Fibroblast of upper back skin (primary cell): ENCODE measurements at regions not wholly inside any gene's neighbourhood (a gene's known extent, or its start where the extent isn't known, plus 50 kb on each side); places are given as distances from the start of the nearest gene placed in this dataset.
A peak's percentile ranks its signal among the peaks of the same experiment; 100 is the strongest.

Source experiments
- DNase-seq: peaks from one replicate; pipeline ENCODE4 v3.0.0-alpha.2; 2013

DNA sequence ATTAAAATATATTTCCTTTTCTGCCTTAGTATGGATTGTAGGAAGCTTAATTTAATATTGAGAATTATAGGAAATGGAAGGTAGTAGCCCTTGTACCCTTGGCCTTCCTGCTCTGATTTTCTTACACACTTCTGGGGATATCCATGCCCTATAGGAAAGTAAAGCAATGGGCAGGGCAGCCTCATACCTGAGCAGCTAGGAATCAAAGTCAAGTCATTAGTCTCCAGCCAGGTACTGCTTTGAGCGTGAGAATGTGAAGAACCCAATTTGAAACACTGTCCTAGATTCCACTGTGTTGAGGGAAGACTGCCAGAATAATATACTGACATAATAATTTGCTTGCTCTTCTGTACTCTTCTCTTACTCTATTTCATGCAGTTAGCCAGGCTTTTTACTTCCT lies 51.0 kb upstream of the L3MBTL3 start:
- DNase-seq: no peak

DNA sequence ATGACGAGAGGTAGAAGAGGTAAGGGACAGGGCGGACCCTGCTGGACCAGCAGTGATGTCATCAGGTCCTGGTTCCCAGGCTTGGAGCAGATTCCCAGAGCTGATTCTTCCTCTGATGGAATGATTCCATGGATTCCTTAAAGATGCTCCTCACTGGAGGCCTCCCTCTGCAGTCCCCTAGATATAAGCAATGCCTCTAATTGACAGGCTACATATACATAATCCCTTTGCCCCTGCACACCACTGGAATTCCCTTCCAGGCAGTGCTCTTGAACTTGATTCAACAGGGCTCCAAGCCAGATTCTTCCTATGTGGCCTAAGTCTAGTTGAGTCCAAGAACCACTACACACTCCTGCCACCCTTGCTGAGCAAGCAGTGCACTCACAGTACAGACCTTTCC lies 52.3 kb upstream of the L3MBTL3 start:
- DNase-seq: peak; percentile 6

DNA sequence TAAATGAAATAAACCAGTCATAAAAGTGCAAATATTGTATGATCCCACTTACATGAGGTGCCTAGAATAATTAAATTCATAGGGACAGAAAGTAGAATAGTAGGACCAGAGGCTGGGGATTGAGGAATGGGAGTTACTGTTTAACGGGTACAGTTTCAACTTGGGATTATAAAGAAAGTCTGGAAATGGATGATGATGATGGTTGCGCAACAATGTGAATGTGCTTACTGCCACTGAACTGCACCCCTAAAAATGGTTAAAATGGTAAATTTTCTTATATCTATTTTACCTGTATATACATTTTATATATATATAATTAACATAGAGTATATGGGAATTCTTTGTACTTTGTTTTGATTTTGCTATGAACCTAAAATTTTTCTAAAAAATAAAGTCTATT lies 53.3 kb upstream of the L3MBTL3 start:
- DNase-seq: no peak

DNA sequence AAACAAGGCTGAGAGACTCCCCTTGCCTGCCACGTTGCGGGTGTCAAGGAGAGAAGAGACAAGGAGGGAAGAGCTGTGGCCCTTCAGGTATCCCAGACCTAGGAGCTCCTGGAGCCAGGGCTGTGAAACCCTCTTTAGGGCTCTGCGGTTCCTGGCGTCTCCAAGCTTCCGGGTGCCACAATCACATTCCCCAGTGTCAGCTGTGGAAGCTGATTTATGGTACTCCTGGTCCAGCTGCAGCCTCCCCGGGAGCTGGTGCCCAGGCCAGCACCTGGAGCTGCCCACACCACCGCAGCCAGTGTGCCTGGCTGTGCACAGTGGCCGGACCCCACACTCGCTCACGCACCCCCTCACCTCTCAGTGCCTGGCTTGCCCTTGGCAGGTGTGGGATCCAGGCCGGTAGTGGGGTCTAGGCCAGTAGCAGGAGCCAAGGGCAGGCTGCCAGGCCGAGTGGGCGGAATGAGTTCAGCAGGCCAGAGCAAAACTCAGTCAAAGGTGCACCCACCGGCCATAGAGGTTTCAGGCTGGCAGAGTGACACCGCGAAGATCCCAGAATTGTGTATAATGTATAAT lies 58.9 kb upstream of the L3MBTL3 start:
- no peak for DNase-seq

DNA sequence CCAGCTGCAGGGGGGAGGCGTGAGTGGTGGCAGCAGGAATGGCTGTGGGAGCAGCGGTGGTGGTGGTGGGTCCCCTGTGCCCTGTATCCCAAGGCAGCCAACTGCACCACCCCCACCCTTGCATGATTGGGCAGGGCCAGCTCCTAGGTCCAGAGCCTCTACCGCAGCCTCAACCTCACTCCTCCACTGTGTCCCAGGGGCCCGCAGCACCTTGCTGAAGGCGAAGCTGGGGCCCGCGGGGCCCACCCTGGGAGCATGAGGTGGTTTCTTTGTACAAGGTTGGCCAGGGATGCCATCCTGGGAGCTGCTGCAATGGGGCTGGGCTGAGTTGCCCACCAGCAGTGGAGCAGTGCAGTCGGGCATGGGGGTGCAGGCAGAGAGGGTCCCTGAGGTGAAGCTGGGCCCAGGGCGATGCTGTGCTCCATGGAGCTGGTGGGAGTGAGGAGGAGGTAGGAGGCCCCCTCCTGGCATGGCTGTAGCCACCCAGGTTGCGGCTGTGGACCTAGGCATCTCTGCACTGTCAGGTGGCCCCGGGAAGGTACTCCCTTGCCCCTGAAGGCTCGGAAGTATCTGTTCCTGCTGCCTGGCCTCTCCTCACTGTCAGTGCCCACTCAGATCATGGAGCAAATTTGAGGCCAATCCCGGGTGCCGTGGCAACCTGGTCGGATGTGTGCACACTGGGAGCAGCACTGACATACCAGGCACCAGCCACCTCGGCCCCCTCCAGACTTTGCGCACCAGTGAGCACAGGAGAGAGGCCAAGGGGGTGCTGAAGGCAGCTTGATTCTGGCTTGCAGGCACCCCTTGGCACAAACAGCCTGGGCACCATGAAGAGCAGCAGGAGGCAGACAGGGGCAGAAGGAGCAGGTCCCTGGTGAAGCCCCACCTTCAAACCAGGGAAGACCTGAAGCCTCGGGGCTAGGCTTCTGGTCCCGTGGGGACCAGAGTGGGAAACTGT lies 60.2 kb upstream of the L3MBTL3 start:
- no peak for DNase-seq

DNA sequence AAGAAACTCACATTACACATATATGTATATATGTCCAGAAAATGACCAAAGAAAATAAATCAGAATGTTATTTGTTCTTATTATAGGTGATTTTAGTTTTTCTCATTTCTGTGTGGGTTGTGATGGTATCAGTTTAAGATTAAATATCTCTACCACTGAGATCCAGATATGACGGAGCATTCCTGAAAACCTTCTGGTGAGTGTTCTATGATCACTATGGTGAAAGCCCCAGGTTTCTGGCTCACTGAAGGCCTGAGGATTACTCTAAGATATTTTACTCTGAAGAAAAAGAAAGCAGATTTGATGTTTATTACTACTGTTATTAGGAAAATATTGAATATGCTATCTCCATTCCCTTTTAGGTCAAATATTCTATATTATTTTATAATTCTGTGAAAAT lies 62.8 kb upstream of the L3MBTL3 start:
- DNase-seq: no peak

DNA sequence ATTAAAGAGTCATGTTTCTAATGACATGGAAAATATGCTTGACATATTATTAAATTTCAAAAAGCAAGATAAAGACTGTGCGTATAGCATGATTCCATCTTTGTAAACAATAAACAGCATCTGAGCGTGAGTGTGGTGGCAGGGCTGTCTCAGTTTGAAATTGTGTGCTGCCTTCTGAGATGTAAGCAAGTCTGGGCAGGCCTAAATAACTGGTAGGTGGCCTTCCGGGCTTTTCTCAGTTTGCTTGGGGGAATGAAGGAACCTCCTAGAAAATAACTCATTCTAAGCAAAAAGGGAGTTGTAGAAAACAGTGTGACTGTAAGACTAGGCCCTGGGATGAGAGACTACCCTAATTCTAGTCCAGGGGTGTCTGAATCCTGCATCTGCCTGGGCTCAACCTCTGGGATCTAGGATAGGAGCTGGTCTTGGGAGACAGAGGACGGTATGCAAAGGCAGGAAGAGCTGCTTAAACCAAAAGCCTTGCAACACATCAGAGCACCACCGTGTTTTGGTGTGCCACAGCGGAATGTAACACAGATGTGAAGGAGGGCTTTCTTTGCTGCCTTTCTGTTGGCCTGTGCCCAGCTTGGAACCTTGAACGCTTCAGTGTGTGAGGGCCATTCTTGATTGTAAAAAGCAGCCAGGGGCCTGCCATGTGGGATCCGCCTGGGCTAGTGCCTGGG lies 63.5 kb upstream of the L3MBTL3 start:
- no peak for DNase-seq

DNA sequence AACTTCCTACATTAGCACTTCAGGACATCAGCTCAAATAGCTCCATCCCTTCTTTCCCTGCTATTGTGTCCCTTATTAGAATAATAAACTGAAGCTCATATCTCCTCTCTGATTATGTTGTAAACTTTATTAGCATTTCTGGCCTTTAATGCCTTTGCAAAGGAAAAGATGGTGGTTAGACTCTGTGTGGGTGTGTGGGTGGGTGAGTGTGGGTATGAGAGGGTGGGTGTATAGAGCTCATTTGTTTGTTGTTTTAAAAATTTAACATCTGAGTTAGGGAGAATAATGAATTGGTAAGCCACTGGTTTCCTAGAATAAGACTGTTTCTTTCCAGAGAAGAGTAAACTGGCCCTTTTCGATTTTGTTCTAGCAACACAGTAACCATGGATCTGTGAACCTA lies 70.6 kb upstream of the L3MBTL3 start:
- no peak for DNase-seq

DNA sequence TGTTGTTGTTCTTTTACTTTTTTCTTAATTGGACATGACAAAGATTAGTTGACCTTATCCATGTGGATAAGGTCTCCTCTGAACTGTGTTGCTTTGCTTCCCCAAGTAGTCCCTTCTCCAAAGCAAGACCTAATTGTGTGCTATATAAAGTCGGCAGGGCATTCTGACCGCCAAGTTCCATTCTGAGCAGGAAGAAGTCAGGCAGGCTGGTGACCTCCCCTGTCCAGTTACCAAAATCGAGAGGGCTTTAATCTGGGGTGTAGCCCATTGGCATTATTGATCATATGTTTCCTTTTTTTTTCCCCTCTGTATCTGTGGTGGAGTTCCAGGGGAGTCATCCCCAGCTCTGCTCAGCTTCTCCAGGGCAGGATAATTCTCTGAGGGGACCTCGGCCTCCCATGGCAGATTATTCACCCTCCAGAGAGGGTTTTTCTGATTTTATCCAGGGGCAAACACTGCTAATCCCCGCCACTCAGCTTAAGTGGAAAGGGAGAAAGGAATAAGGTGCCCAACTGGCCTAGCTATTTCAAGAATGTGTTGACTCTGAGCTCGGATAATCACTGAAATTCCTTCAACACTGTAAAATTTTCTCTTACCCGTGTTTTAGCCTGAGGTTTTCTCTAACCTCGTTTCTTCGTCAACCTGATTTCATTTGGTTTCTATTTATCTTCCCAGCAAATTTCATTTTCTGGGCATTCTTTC lies 71.8 kb upstream of the L3MBTL3 start:
- DNase-seq: no peak

DNA sequence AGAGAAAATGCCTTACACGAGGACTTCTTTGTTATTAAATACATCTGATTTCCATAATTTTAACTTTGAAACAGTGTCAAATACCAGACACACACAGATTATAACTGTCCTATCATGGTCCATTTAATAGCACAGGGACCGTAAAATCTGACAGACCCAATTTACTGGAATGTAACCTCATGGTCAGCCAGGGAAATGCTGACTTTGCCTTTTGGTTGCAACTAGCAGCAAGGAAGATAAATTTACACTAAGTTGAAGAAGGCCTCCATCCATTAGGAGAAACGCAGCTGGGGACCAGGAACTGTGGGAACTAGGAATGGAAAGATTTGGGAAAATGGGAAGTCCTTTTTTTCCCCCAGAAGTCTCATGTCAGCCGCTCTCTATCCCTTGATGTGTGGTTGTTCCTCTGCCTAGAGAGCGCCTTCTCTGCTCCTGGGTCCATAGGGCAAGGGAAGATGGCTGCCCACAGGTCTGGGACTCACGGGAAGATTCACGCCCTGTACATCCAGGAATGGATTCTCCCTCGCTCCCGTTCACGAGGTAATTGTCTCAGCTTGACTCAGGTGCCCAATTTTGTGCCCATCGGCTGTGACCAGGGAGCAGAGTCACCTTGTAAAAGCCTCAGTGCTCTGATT lies 74.6 kb upstream of the L3MBTL3 start:
- no peak for DNase-seq

DNA sequence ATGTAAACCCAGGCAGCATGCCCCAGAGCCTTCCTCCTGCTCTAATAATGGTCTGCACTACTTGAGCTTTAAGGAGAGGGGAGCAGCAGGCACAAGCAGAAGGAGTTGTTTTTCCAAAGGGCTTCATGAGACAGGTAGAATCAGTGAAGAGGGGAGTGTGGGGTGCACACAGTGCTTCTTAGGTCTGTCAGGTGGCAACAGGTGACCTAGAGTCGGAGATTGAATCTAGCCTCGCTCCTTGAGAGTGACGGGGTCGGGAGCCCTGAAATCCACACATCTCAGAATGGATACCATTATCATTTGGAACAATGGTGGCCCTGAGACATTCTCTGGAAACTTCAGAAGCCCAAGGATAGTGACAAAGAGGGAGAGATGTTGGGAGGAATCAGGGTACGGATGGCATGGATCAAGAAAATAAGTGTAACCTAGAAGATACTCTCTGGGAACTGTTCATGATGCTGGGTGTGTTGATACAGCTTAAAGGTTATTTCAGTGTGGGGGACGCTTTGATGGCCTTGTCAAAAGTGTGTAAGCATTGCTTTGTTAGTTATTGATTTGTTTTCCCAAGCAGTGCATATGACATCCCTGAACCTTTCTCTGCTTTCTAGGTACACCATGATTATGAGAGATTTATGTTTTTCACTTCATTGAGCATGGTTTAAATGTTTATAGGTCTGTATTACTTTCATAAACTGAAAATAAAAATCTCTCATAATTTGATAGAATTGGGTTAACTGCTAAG lies 77.8 kb upstream of the L3MBTL3 start:
- no peak for DNase-seq

DNA sequence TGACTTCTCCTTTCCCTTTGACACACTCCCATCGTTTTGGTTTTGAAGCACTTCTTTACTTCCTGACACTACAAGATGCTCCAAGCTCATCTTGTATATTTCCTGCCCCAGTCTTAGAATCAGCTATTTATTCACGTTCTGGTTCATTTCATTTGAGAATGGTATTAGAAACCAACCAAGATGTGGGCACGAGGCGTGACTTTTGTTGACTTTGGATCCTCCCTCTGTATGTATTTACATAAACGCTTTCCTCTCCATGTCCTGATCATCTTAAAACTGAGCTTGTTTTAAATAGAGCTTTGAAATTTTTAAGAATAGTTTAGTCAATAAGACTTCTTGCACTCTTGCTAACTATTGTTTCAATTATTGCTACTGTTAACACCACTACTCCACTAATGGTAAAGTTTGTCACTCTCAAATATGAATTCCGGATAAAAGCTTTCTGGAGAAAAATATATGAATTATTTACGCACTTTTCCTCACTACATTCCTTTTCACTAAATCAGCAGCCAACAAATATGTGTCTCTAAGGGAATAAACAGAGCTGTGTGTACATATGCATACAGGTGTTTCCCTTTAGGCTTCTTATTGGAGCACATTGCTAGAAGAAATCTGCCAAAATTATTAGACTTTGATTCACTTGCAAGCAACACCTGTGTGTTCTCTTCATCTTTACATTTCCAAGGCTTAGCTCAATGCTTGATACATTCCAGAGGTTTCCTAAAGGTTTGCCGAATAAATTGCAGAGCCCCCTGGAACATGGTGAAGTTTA lies 77.3 kb upstream of the TMEM244 start:
- DNase-seq: no peak

DNA sequence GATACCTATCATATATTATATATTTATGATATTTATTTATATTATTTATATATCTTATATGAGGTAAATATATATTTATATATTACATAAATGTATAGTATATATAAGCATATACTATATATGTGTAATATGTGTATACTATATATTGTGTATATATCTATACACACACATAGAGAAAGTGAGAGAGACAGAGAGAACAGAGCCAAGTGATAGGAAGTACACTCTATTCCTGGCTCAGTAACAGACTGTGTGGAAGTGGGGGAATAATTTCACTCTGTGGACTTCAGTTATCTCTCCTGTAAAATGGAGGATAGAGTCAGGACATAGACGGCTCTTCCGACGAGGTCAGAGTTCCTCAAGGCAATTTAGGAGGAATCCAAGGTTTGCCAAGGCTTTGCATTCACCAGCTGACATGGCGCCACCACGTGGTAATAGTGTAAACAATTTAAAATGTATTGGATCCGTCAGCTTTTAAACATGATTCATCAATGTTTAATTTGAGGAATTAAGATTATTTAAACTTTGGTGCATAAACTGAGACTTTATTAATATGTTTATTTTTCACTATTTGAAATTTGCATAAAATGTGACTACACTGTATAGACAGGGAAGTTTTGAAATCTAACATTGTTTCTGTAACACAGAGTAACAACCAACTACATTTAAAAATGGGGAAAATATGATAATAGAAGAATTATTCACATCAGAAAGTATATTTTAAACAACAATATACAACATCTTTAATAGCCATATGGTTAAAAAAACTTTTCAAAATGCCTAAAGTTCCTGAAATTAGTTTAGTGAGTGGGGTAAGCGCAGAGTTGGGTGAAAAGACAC lies 75.4 kb upstream of the TMEM244 start:
- peak; percentile 70 for DNase-seq

DNA sequence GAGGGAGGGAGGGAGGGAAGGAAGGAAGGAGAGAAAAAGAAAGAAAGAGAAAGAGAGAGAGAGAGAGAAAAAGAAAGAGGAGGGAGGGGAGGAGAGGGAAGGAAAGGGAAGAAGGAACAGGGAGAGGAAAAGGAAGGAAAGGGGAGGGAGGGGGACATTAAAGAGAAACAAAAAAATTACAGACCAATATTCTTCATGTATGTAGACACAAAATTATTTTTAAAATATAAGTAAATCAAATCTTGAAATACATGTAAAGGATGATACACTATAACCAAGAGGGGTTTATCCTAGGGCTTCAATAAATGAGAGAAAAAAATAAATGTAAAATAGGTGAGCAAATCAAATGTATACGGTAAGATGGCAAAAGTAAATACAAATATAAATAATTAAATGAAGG lies 71.2 kb upstream of the TMEM244 start:
- no peak for DNase-seq

DNA sequence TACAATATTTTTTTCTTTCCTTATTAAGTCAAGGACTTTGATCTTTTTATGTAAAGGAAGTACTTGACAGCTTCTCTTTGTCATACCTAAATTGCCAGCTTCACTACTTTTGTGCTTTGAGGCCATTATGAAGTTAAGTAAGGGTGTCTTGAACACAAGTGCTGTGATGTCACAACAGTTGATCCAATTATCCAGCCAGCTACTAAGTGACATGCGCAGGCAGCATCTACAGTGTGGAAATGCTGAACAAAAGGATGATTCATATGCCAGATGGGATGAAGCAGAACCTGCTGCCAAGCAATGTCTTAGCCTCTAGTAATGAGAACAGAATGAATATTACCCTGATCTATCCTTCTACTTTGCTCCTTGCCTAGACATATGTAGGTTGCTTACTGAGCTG lies 68.3 kb upstream of the TMEM244 start:
- peak; percentile 79 for DNase-seq

DNA sequence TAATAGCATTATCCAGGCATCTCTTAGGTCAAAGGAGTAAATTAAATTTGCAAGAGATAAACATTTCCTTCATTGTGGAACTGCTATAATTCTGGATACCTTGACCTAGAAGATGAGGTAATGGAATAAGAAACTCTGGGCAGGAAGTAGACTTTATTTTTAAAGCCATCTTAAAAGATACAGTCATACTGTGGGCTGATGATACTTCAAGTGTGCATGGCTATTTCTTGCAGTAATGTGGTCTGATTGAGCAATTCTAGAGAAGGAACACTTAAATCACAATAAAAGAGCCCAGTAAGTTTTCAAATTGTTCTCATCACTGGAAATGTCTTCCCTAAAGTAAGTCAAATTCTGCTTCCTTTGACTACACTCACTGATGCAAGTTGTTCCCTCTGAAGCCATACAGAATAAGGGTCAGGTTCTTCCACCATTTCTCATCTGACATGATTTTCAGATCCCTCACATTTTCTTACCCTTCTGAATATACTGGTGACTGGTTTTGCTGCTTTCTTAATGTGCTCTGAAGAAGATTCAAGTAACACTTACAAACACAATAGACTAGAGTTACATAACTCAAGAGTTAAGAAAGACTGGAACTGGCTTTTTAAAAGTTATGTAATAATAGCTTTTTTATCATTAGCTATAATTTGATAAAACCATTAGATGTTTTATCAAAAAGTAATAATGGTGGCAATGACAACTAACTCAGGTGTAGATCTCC lies 62.6 kb upstream of the TMEM244 start:
- peak; percentile 41 for DNase-seq

DNA sequence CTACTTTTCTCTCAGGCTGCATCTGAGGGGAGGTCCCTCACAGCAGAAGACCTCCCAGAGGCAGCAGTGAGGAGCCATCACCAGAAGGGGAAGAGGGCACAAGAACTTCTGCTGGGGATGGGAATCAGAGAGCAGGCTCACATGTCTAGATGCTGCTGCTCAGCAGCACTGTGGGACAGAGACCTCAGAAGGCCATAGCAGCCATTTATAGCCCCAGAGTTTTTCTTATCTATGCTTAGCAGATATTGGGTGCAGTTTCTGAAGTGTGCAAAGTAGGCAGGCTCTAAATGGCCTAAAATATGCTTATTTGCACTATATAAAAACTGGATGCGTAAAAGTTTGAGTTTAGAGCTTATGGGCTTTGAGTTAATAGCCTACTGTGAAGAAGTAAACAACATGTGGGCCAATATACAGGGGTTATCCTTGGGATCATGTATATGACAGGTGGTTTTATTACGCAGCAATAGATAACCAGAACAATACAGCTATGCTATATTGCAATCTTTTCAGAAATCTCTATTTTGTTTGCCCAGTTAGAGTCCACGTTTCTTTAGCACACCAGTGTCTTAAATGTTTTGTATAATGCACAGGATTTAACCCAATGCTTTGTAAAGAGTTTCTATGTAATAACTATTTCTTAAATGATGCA lies 60.2 kb upstream of the TMEM244 start:
- no peak for DNase-seq

DNA sequence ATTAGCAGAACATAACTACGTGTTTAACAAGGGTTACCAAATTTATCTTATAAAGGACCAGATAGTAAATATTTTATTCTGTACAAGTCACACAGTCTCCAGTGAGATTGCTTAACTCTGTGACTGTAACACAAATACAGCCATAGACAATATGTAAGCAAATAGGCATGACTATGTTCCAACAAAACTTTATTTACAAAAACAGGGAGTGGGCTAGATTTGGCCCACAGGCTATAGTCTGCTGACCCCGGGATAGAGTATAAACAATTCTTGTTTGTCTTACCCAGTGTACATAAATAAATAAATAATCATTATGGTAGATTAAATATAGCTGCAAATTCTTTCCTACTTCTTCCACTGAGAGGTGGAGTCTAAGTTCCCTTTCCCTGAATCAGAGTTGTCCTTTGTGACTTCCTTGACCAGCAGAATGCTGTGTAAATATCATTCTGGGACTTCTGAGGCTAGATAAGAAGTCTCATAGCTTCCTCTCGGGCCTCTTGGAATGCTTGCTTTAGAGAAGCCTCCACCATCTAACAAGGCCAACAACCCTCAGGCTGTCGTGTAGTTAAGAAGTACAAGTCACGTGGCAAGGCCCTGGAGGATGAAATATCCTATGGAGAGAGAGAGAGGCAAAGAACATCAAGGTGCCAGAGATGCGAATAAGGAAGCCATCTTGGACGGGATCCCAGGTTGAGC lies 59.1 kb upstream of the TMEM244 start:
- DNase-seq: no peak
